ENCODE measurements at regions not wholly inside any gene's neighbourhood (a gene's known extent, or its start where the extent isn't known, plus 50 kb on each side); places are given as distances from the start of the nearest gene placed in this dataset.

DNA sequence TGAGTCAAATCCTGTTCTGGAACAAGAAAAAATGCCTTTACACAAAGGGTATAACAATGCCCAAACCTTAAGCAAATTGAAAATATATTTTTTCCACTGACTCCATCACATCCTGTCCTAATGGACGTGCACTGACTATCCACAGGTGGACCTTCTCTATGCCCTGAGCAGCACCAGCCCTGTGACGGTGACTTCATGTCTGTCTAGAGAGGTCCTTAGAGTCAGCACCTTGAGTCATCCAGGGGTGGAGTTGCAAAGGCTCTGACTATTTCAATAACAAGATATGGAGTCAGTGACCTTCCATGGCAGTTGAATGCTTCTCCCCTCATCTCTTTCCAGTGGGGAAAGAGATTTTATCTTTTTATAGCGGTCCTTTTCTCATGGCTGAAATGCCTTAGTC lies 78.0 kb downstream of the YIPF5 start:
- 100% methylated on average over 2 of the region's 3 CpGs for WGBS (ENCODE audit: insufficient coverage)
- no peaks in the 10 kb centered on the region for H3K27me3 ChIP-seq (ENCODE audit: control insufficient read depth in 2 of 2, insufficient read depth in 2 of 2, low read length in 2 of 2)
- Mint-ChIP-seq H3K36me3 (no peaks in the 10 kb centered on the region), H3K27ac (peak overlapping the region in 1 of 7 donors; percentile 11), H3K27me3 (ENCODE audit: low read depth in 3 of 3) (peaks cover 0 to 2% (median 1%) of the 10 kb centered on the region in 3 donors), H3K9me3 (peaks cover 0 to 7% (median 0%) of the 10 kb centered on the region in 7 donors), H3K4me3 (no peak overlapping the region), H3K4me1 (no peaks in the 10 kb centered on the region)
- H3K9me3 ChIP-seq (replicated peaks in 1 of 2; ENCODE audit: control insufficient read depth in 1 of 2, insufficient read depth in 1 of 2, low read length in 2 of 2), result peaks cover 0 to 2% of the 10 kb centered on the region in 2 donors
- no peak overlapping the region for H3K4me2 ChIP-seq (replicated peaks; ENCODE audit: extremely low read depth, low read length, poor library complexity, severe bottlenecking)
- no peak for DNase-seq
- no peak overlapping the region for H3K9ac ChIP-seq (ENCODE audit: insufficient read depth, low read length, poor library complexity, severe bottlenecking)
- no peaks in the 10 kb centered on the region for H3K36me3 ChIP-seq (replicated peaks in 1 of 2; ENCODE audit: control insufficient read depth in 1 of 2, insufficient read depth in 2 of 2, low read length in 2 of 2)
- intact Hi-C loops (cut with micrococcal nuclease), result no loop called here
- H3K4me1 ChIP-seq (ENCODE audit: control insufficient read depth in 1 of 2, insufficient read depth in 2 of 2, low read length in 2 of 2), result no peaks in the 10 kb centered on the region
- H3K79me2 ChIP-seq (ENCODE audit: insufficient read depth, low read length), result no peaks in the 10 kb centered on the region
- TF ChIP-seq, protein P1, sequence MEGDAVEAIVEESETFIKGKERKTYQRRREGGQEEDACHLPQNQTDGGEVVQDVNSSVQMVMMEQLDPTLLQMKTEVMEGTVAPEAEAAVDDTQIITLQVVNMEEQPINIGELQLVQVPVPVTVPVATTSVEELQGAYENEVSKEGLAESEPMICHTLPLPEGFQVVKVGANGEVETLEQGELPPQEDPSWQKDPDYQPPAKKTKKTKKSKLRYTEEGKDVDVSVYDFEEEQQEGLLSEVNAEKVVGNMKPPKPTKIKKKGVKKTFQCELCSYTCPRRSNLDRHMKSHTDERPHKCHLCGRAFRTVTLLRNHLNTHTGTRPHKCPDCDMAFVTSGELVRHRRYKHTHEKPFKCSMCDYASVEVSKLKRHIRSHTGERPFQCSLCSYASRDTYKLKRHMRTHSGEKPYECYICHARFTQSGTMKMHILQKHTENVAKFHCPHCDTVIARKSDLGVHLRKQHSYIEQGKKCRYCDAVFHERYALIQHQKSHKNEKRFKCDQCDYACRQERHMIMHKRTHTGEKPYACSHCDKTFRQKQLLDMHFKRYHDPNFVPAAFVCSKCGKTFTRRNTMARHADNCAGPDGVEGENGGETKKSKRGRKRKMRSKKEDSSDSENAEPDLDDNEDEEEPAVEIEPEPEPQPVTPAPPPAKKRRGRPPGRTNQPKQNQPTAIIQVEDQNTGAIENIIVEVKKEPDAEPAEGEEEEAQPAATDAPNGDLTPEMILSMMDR (IDR thresholded peaks at IDR 0.05), result no peak
- no peaks in the 10 kb centered on the region for H4K20me1 ChIP-seq (ENCODE audit: insufficient read depth, low read length)
- no peak overlapping the region for H3K4me3 ChIP-seq (replicated peaks in 1 of 3; ENCODE audit: low read depth in 2 of 3, low read length in 3 of 3)
- H3K27ac ChIP-seq (ENCODE audit: low read depth in 1 of 2, low read length in 2 of 2), result no peak overlapping the region
- H2AFZ ChIP-seq (ENCODE audit: insufficient read depth, low read depth, low read length, poor library complexity, severe bottlenecking), result no peak overlapping the region

DNA sequence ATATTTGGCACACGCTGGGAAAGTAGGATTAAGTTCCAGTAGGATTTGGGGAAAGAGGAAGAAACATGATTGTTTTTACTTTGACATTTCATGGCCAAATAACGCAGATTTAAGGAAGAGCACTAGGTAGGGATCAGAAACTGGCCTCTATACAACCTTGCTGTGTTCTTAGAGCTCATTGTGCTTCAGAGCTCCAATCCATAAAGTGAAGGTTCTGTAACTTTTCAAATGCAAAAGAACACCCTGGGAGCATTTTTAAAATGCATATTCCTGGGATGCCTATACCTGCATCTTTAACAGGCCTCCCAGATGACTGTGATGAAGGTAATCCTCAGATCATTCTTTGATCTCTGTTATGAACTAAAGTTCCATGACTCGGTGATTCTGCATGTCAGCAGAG lies 77.1 kb downstream of the YIPF5 start:
- H4K20me1 ChIP-seq (ENCODE audit: insufficient read depth, low read length), result no peaks in the 10 kb centered on the region
- no peak overlapping the region for H2AFZ ChIP-seq (ENCODE audit: insufficient read depth, low read depth, low read length, poor library complexity, severe bottlenecking)
- H3K9me3 Mint-ChIP-seq, result peaks cover 0 to 7% (median 0%) of the 10 kb centered on the region in 7 donors
- no peak overlapping the region for H3K4me3 Mint-ChIP-seq
- DNase-seq, result no peak
- no peak overlapping the region for H3K9ac ChIP-seq (ENCODE audit: insufficient read depth, low read length, poor library complexity, severe bottlenecking)
- no peak overlapping the region for H3K27ac ChIP-seq (ENCODE audit: low read depth in 1 of 2, low read length in 2 of 2)
- no peaks in the 10 kb centered on the region for H3K4me1 ChIP-seq (ENCODE audit: control insufficient read depth in 1 of 2, insufficient read depth in 2 of 2, low read length in 2 of 2)
- WGBS (ENCODE audit: insufficient coverage), result 89% methylated on average over 2 of the region's 3 CpGs
- H3K36me3 ChIP-seq (replicated peaks in 1 of 2; ENCODE audit: control insufficient read depth in 1 of 2, insufficient read depth in 2 of 2, low read length in 2 of 2), result no peaks in the 10 kb centered on the region
- intact Hi-C loops (cut with micrococcal nuclease), result no loop called here
- peaks cover 0 to 4% of the 10 kb centered on the region in 2 donors for H3K9me3 ChIP-seq (replicated peaks in 1 of 2; ENCODE audit: control insufficient read depth in 1 of 2, insufficient read depth in 1 of 2, low read length in 2 of 2)
- H3K27ac Mint-ChIP-seq, result no peak overlapping the region
- H3K27me3 ChIP-seq (ENCODE audit: control insufficient read depth in 2 of 2, insufficient read depth in 2 of 2, low read length in 2 of 2), result no peaks in the 10 kb centered on the region
- no peaks in the 10 kb centered on the region for H3K36me3 Mint-ChIP-seq
- TF ChIP-seq, protein P1 (IDR thresholded peaks at IDR 0.05), result no peak
- no peaks in the 10 kb centered on the region for H3K4me1 Mint-ChIP-seq
- H3K4me2 ChIP-seq (replicated peaks; ENCODE audit: extremely low read depth, low read length, poor library complexity, severe bottlenecking), result no peak overlapping the region
- peaks cover 1 to 2% (median 2%) of the 10 kb centered on the region in 3 donors for H3K27me3 Mint-ChIP-seq (ENCODE audit: low read depth in 3 of 3)
- no peak overlapping the region for H3K4me3 ChIP-seq (replicated peaks in 1 of 3; ENCODE audit: low read depth in 2 of 3, low read length in 3 of 3)
- H3K79me2 ChIP-seq (ENCODE audit: insufficient read depth, low read length), result no peaks in the 10 kb centered on the region
